ENCODE measurements at regions not wholly inside any gene's neighbourhood (a gene's known extent, or its start where the extent isn't known, plus 50 kb on each side); places are given as distances from the start of the nearest gene placed in this dataset.

- H3K36me3 ChIP-seq (ENCODE audit: control insufficient read depth in 1 of 2, insufficient read depth in 2 of 2, low read length in 2 of 2): no peaks in the 10 kb centered on the region
- H3K4me3 ChIP-seq (ENCODE audit: low read depth in 1 of 2, low read length in 2 of 2): no peak overlapping the region
- no peaks in the 10 kb centered on the region for H3K9me3 ChIP-seq (ENCODE audit: control insufficient read depth in 1 of 2, low read length in 2 of 2)
- H3K27ac ChIP-seq (ENCODE audit: low read length): no peak overlapping the region
- peaks cover 0 to 4% of the 10 kb centered on the region in 2 donors for H3K4me1 ChIP-seq (ENCODE audit: control insufficient read depth in 1 of 2, insufficient read depth in 2 of 2, low read length in 2 of 2)
- H3K27me3 ChIP-seq (ENCODE audit: low read depth, low read length): no peaks in the 10 kb centered on the region
These were observed 648.0 kb upstream of the GJE1 start for GRCh38 chr6:141484711-141485110.

GRCh38 chr6:141483598-141484061 is 649.1 kb upstream of the GJE1 start:
- H3K36me3 ChIP-seq (ENCODE audit: control insufficient read depth in 1 of 2, insufficient read depth in 2 of 2, low read length in 2 of 2): no peaks in the 10 kb centered on the region
- peak overlapping the region; percentile 11 for H3K27ac ChIP-seq (ENCODE audit: low read length)
- H3K27me3 ChIP-seq (ENCODE audit: low read depth, low read length): no peaks in the 10 kb centered on the region
- peak overlapping the region; percentile 17 to 54 for H3K4me3 ChIP-seq (ENCODE audit: low read depth in 1 of 2, low read length in 2 of 2)
- no peaks in the 10 kb centered on the region for H3K9me3 ChIP-seq (ENCODE audit: control insufficient read depth in 1 of 2, low read length in 2 of 2)
- peaks cover 0 to 4% of the 10 kb centered on the region in 2 donors for H3K4me1 ChIP-seq (ENCODE audit: control insufficient read depth in 1 of 2, insufficient read depth in 2 of 2, low read length in 2 of 2)

GRCh38 chr6:141482796-141483597 is 649.7 kb upstream of the GJE1 start:
- Histone ChIP-seq H3K9me3 (ENCODE audit: control insufficient read depth in 1 of 2, low read length in 2 of 2) (no peaks in the 10 kb centered on the region), H3K36me3 (ENCODE audit: control insufficient read depth in 1 of 2, insufficient read depth in 2 of 2, low read length in 2 of 2) (no peaks in the 10 kb centered on the region), H3K27ac (ENCODE audit: low read length) (peak overlapping the region; percentile 11), H3K27me3 (ENCODE audit: low read depth, low read length) (no peaks in the 10 kb centered on the region), H3K4me3 (ENCODE audit: low read depth in 1 of 2, low read length in 2 of 2) (peak overlapping the region; percentile 17 to 54), H3K4me1 (ENCODE audit: control insufficient read depth in 1 of 2, insufficient read depth in 2 of 2, low read length in 2 of 2) (peaks cover 0 to 4% of the 10 kb centered on the region in 2 donors)

- H3K36me3 ChIP-seq (ENCODE audit: control insufficient read depth in 1 of 2, insufficient read depth in 2 of 2, low read length in 2 of 2): no peaks in the 10 kb centered on the region
- no peaks in the 10 kb centered on the region for H3K4me1 ChIP-seq (ENCODE audit: control insufficient read depth in 1 of 2, insufficient read depth in 2 of 2, low read length in 2 of 2)
- H3K27me3 ChIP-seq (ENCODE audit: low read depth, low read length): no peaks in the 10 kb centered on the region
- H3K4me3 ChIP-seq (ENCODE audit: low read depth in 1 of 2, low read length in 2 of 2): no peak overlapping the region
- no peaks in the 10 kb centered on the region for H3K9me3 ChIP-seq (ENCODE audit: control insufficient read depth in 1 of 2, low read length in 2 of 2)
- H3K27ac ChIP-seq (ENCODE audit: low read length): no peak overlapping the region
These were observed 657.5 kb upstream of the GJE1 start for GRCh38 chr6:141475259-141475658.

GRCh38 chr6:141472162-141472928 is 660.4 kb upstream of the GJE1 start:
- Histone ChIP-seq H3K4me3 (ENCODE audit: low read depth in 1 of 2, low read length in 2 of 2) (no peak overlapping the region), H3K27me3 (ENCODE audit: low read depth, low read length) (no peaks in the 10 kb centered on the region), H3K9me3 (ENCODE audit: control insufficient read depth in 1 of 2, low read length in 2 of 2) (no peaks in the 10 kb centered on the region), H3K36me3 (ENCODE audit: control insufficient read depth in 1 of 2, insufficient read depth in 2 of 2, low read length in 2 of 2) (no peaks in the 10 kb centered on the region), H3K27ac (ENCODE audit: low read length) (no peak overlapping the region), H3K4me1 (ENCODE audit: control insufficient read depth in 1 of 2, insufficient read depth in 2 of 2, low read length in 2 of 2) (no peaks in the 10 kb centered on the region)

GRCh38 chr6:141470810-141471209 is 661.9 kb upstream of the GJE1 start:
- H3K4me1 ChIP-seq (ENCODE audit: control insufficient read depth in 1 of 2, insufficient read depth in 2 of 2, low read length in 2 of 2): no peaks in the 10 kb centered on the region
- H3K9me3 ChIP-seq (ENCODE audit: control insufficient read depth in 1 of 2, low read length in 2 of 2): no peaks in the 10 kb centered on the region
- no peaks in the 10 kb centered on the region for H3K36me3 ChIP-seq (ENCODE audit: control insufficient read depth in 1 of 2, insufficient read depth in 2 of 2, low read length in 2 of 2)
- no peaks in the 10 kb centered on the region for H3K27me3 ChIP-seq (ENCODE audit: low read depth, low read length)
- no peak overlapping the region for H3K27ac ChIP-seq (ENCODE audit: low read length)
- H3K4me3 ChIP-seq (ENCODE audit: low read depth in 1 of 2, low read length in 2 of 2): no peak overlapping the region

GRCh38 chr6:141467881-141468280 is 664.8 kb upstream of the GJE1 start:
- no peak overlapping the region for H3K27ac ChIP-seq (ENCODE audit: low read length)

GRCh38 chr6:141467041-141467440 is 665.7 kb upstream of the GJE1 start:
- no peaks in the 10 kb centered on the region for H3K27me3 ChIP-seq (ENCODE audit: low read depth, low read length)
- no peaks in the 10 kb centered on the region for H3K9me3 ChIP-seq (ENCODE audit: control insufficient read depth in 1 of 2, low read length in 2 of 2)
- no peaks in the 10 kb centered on the region for H3K36me3 ChIP-seq (ENCODE audit: control insufficient read depth in 1 of 2, insufficient read depth in 2 of 2, low read length in 2 of 2)
- H3K27ac ChIP-seq (ENCODE audit: low read length): no peak overlapping the region
- H3K4me1 ChIP-seq (ENCODE audit: control insufficient read depth in 1 of 2, insufficient read depth in 2 of 2, low read length in 2 of 2): peaks cover 0 to 7% of the 10 kb centered on the region in 2 donors
- no peak overlapping the region for H3K4me3 ChIP-seq (ENCODE audit: low read depth in 1 of 2, low read length in 2 of 2)

More at GRCh38 chr6:141467881-141468280, 664.8 kb upstream of the GJE1 start:
- Histone ChIP-seq H3K27me3 (ENCODE audit: low read depth, low read length) (no peaks in the 10 kb centered on the region), H3K9me3 (ENCODE audit: control insufficient read depth in 1 of 2, low read length in 2 of 2) (no peaks in the 10 kb centered on the region), H3K36me3 (ENCODE audit: control insufficient read depth in 1 of 2, insufficient read depth in 2 of 2, low read length in 2 of 2) (no peaks in the 10 kb centered on the region), H3K4me3 (ENCODE audit: low read depth in 1 of 2, low read length in 2 of 2) (no peak overlapping the region), H3K4me1 (ENCODE audit: control insufficient read depth in 1 of 2, insufficient read depth in 2 of 2, low read length in 2 of 2) (peaks cover 0 to 7% of the 10 kb centered on the region in 2 donors)

- Histone ChIP-seq H3K9me3 (ENCODE audit: control insufficient read depth in 1 of 2, low read length in 2 of 2) (no peaks in the 10 kb centered on the region), H3K4me1 (ENCODE audit: control insufficient read depth in 1 of 2, insufficient read depth in 2 of 2, low read length in 2 of 2) (peaks cover 0 to 7% of the 10 kb centered on the region in 2 donors), H3K4me3 (ENCODE audit: low read depth in 1 of 2, low read length in 2 of 2) (no peak overlapping the region), H3K27me3 (ENCODE audit: low read depth, low read length) (no peaks in the 10 kb centered on the region), H3K27ac (ENCODE audit: low read length) (no peak overlapping the region), H3K36me3 (ENCODE audit: control insufficient read depth in 1 of 2, insufficient read depth in 2 of 2, low read length in 2 of 2) (no peaks in the 10 kb centered on the region)
These were observed 667.8 kb upstream of the GJE1 start for GRCh38 chr6:141464896-141465295.

GRCh38 chr6:141464490-141464889 is 668.2 kb upstream of the GJE1 start:
- H3K4me3 ChIP-seq (ENCODE audit: low read depth in 1 of 2, low read length in 2 of 2): no peak overlapping the region
- H3K36me3 ChIP-seq (ENCODE audit: control insufficient read depth in 1 of 2, insufficient read depth in 2 of 2, low read length in 2 of 2): no peaks in the 10 kb centered on the region
- H3K4me1 ChIP-seq (ENCODE audit: control insufficient read depth in 1 of 2, insufficient read depth in 2 of 2, low read length in 2 of 2): peaks cover 0 to 7% of the 10 kb centered on the region in 2 donors
- H3K27me3 ChIP-seq (ENCODE audit: low read depth, low read length): no peaks in the 10 kb centered on the region
- no peak overlapping the region for H3K27ac ChIP-seq (ENCODE audit: low read length)
- no peaks in the 10 kb centered on the region for H3K9me3 ChIP-seq (ENCODE audit: control insufficient read depth in 1 of 2, low read length in 2 of 2)

GRCh38 chr6:141463237-141463977 is 669.3 kb upstream of the GJE1 start:
- Histone ChIP-seq H3K4me3 (ENCODE audit: low read depth in 1 of 2, low read length in 2 of 2) (no peak overlapping the region), H3K36me3 (ENCODE audit: control insufficient read depth in 1 of 2, insufficient read depth in 2 of 2, low read length in 2 of 2) (no peaks in the 10 kb centered on the region), H3K27ac (ENCODE audit: low read length) (no peak overlapping the region), H3K9me3 (ENCODE audit: control insufficient read depth in 1 of 2, low read length in 2 of 2) (no peaks in the 10 kb centered on the region), H3K27me3 (ENCODE audit: low read depth, low read length) (no peaks in the 10 kb centered on the region), H3K4me1 (ENCODE audit: control insufficient read depth in 1 of 2, insufficient read depth in 2 of 2, low read length in 2 of 2) (peaks cover 0 to 7% of the 10 kb centered on the region in 2 donors)
